Fibroblast of gingiva (primary cell): ENCODE measurements at regions not wholly inside any gene's neighbourhood (a gene's known extent, or its start where the extent isn't known, plus 50 kb on each side); places are given as distances from the start of the nearest gene placed in this dataset.
A peak's percentile ranks its signal among the peaks of the same experiment; 100 is the strongest.

Experiments
- DNase-seq: peaks from one replicate; pipeline ENCODE4 v3.0.0-alpha.2; 2011; ENCODE audit warnings: low read depth

GRCh38 chr2:46850742-46851141, 64.9 kb downstream of the MCFD2 start:
- peak; percentile 32 for DNase-seq

DNA sequence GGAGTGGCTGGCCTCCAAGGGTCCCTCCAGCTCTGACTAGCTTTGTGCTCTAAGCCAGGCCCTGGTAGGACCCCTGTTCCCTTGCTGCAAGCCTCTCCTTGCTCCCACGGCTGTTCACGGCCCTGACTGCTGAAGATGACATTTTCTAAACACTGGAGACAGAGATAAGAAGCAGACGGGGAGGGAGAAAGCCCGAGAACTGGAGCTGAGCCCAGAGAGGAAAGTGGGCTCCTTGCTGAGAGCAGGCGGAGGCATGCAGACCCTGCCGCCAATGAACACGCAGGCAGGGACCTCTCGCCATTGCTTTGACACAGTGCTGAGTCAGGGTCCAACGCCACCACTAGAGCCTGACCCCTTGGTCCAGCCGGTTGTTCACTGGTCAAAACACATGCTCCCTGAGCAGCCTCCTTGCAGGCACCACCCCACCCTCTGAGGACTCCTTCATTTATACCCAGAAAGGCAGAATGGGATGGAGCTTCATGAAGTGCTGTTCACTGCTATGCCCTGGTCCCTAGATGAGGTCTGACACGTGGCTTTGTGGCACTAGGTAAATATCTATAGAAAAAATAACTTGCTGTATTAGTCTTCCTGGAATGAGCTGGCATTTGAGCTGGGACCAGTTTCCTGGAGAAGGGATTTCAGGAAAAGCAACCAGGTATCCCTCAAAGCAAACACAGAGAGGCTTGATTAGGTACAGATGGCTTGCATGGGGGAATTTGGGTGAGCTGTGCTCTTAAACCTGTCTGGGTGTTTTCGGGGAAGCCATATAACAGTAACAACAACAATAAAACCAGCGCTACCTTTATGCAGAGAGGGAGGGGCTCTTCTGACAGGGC, 65.7 kb downstream of the MCFD2 start:
- no peak for DNase-seq

- DNase-seq, result no peak
These were observed 66.4 kb downstream of the MCFD2 start for GRCh38 chr2:46849046-46849715.

DNA sequence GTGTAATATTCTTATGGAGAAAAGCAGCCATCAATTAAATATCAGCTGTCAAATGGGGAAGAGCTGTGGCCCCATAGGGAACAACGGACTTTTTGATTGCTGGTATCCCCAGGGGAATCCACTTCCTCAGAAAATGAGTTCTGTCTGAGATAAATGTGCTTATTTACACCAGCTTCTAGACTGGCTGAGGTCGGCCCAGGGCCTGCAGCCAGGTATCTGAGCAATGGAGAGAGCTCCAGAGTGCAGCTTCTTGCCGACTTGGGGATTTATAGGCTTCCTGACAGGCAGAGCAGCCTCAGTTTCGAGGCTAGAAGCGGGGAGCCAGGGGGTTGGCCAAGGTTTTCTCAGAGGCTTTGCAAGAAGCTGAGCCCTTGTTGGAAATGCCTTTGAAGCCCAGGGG, 67.2 kb downstream of the MCFD2 start:
- no peak for DNase-seq

GRCh38 chr2:46847726-46848412, 67.7 kb downstream of the MCFD2 start:
- DNase-seq, result peak; percentile 74

DNA sequence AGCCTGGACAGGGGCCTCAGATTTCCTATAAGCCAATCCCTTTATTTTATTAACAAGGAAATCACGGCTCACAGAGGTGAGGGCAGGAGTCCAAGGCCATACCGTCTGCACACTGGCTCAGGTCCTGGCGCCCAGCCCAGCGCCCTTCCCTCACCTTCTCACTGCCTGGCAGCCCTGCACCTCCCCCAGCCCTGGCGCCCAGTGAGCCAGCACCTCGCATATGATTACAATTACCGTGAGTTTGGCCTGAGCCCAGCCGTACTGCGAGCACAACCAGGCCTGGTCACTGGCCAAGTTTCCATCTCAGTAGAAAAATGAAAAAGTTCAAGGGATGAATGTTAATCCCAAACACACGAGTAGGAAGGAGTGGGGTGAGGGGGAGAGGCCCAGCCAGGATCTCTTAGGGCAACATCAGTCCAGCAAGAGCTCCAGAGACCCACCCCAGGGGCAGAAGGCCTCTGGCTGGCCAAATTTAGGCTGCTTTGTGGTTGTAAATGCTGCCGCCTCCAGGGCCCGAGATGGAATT, 68.4 kb downstream of the MCFD2 start:
- peak; percentile 94 for DNase-seq

GRCh38 chr2:46846536-46846935, 69.1 kb downstream of the MCFD2 start:
- no peak for DNase-seq

DNA sequence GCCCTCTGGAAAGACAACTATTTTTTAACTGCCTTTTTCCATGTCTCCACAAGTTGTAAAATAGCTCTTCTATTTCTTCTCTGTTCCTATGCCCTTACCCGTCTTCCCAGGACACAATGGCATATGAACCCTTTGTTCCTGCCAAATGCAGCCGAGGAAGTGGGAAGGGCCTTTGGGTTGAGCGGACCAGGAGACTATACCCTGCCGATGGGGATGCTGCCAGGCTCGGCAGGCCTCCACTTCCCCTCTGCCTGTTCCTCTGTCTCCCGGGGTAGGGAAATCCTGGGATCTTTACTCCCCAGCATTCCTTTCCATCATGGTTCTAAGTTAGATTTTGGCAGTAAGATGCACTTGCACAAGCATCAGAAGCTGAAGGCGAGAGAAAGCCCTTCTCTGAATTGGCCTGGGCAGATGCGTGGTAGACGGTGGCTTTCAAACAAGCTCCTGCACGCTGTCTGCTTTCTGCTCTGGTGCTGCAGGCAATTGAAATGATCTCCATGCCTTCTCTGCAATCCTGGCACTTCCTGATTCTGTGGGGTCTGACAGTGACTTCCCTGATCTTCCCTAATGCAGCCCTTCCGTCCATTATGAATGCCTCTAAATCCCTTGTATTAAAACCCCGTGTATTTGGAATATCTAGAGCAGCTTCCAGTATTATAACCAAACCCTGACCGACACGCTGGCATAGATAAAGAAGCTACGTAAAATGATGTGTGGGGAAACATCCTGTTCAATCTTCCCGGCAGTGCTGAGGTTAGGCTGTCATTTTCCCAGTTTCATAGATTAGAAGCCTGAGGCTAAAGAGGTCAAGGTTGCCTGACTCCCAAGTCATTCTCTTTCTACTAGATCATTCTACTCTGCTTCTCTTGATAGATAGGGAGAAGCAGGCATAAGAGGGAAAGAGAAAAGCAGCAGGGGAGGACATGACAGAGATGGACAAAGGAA, 69.8 kb downstream of the MCFD2 start:
- DNase-seq, result peak; percentile 32

DNA sequence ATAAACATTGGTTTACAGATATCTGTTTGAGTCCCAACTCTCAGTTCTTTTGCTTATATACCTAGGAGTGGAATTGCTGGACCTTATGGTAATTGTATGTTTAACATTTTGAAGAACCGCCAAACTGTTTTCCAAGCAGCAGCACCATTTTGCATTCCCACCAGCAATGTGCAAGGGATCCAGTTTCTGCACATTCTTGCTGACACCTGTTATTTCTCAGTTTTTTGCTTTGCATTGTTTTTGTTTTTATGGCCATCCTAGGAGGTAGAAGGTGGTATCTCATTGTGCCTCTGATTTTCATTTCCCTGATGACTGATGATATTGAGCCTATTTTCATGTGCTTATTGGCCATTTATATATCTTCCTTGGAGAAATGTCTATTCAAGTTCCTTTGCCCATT, 71.2 kb downstream of the MCFD2 start:
- DNase-seq, result no peak

DNA sequence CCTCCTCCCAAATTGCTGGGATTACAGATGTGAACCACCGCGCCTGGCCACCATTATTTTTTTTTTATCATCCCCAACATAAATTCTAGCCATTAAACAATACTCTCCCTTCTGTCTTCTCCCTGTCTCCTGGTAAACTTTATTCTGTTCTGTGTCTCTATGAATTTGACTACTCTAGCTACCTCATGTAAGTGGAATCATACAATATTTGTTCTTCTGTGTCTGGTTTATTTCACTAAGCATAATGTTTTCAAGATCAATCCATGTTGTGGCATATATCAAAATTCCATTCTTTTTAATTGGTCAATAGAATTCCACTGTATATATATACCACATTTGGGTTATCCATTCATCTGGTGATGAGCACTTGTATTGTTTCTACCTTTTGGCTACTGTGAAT, 71.6 kb downstream of the MCFD2 start:
- no peak for DNase-seq

DNA sequence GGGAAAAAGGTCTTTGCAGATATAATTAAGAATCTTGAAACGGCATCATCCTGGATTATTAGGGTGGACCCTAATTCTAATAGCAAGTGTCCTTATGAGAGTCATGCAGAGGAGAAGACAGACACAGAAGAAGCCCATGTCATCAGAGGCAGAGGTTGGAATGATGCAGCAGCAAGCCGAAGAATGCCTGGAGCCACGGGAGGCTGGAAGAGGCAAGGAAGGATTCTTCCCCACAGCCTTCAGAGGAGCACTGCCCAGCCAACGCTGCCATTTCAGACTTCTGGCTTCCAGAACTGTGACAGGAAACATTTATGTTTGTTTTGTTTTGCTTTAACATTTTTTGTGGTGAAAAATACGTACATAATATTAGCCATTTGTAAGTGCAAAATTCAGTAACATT, 72.3 kb downstream of the MCFD2 start:
- no peak for DNase-seq

GRCh38 chr2:46842876-46843275, 72.7 kb downstream of the MCFD2 start:
- no peak for DNase-seq

DNA sequence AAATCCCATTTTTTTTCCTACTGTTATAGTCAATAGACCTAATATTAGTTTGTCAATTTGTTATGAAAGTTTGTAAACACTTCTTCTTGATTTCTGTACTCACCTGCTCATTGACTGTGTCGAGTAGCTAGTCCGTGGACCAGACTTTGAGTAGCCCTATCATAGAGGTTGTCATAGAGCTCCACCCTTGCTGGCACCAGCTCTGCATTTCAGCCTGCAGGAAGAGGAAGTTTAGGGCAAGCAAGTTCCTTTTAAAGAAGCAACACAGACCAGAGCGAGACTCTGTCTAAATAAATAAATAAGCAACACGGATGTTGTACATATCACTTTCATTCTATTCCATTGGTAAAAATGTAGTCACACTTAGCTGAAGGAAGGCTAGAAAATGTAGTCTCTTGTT, 74.0 kb downstream of the MCFD2 start:
- DNase-seq, result no peak

- no peak for DNase-seq
These were observed 76.6 kb downstream of the MCFD2 start for GRCh38 chr2:46839045-46839444.

GRCh38 chr2:46837704-46838103, 77.9 kb downstream of the MCFD2 start:
- no peak for DNase-seq

DNA sequence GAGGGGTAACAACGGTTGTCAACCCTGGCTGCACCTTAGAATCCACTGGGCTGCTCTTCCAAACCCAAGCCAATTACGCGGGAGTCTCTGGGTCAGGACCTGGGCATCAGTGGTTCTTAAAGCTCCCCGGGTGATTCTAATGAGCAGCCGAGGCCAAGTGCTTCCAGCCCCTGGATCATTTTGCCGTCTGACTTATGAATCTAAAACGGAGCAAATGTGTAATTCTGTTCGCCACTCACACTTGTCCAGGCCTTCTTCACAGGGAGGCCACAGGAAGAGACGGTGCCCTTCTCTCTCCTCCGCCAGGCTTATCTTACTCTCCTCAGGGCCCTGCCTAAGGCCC, 78.5 kb downstream of the MCFD2 start:
- DNase-seq, result no peak

DNA sequence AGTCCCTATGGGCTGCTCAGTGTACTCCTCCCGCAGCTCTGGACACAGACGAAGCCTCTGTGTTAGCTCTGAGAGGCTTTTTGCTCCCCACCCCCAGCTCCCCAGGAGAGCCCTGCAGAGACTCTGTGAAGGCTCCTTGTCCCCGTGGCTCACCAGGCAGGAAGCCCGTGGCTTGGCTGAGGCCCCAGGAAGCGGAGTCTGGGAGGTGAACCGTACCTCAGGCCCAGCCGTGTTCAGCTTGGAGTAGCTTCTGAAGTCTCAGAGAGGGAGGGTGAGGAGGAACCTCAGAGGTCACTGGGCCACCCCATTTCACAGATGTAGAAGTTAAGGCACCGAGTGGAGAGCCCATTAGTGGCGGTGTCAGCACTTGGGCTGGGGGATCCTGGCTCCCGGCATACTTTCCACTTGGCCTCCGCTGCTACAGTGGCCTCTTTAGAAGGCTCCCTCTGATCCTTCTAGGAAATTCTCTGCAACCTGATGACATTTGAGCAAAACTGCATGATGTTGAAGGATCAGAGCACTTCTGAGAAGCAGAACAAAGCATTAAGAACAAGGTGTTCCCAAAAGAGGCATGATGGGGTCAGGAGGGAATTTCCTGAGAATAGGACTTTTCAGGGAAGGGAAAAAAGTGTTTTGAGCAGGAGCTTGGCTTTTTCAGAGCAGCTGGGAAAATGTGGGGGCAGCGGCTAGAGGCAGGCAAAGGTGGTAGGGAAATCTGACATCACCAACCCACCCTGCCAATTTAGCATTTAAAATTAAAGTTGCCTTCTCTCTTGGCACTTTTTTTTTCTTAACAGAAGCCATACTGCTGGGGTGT, 79.1 kb downstream of the MCFD2 start:
- no peak for DNase-seq

DNA sequence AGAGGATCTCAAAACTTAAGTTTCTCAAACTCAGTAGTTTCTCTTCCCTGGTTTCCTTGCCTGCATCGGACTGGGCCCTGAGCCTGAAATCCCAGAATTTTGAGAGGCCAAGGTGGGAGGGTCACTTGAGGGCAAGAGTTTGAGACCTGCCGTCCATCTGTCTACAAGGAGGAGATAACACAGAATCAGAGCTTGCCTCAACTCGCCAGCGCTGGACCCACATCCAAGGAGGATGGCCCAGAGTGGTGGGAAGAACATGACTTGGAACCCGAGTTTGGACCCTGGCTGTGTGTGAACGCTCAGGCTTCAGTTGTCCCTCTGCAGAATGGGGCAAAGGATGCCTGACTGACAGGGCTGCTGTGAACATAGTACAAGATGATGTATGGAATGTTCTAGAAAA, 80.1 kb downstream of the MCFD2 start:
- DNase-seq, result no peak

DNA sequence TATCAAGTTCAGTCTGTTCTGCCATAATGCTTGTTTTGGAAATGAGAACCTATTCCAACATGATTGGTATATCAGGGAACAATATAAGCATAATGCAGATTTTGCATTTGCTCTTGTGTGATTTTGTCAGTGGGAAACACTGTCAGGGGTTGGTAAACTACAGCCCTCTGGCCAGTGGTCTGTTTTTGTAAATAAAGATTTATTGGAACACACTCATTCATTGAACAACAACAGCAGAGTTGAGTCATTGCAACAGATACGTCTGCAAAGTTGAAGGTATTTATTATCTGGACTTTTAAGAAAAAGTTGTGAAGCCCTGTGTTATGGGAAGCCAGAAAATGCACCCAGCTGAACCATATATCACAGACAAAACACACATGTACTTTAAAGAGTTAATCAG, 83.1 kb downstream of the MCFD2 start:
- no peak for DNase-seq

- DNase-seq, result no peak
These were observed 83.7 kb downstream of the MCFD2 start for GRCh38 chr2:46831869-46832265.
